Loucy (cell line): ENCODE measurements at regions not wholly inside any gene's neighbourhood (a gene's known extent, or its start where the extent isn't known, plus 50 kb on each side); places are given as distances from the start of the nearest gene placed in this dataset.

Experiments
- H2AFZ ChIP-seq: fragments of 200-600 bp; sonication (generic); 2 replicates; pipeline ENCODE4 v1.6.0; 2016; ENCODE audit warnings: antibody characterized with exemption, mild to moderate bottlenecking, low read length, moderate library complexity
- H3F3A ChIP-seq: fragments of 200-600 bp; 2 replicates; pipeline ENCODE4 v1.6.0; 2016; ENCODE audit warnings: antibody characterized with exemption, low read depth, mild to moderate bottlenecking
- H3K27me3 ChIP-seq: fragments of 200-600 bp; sonication (generic); 2 replicates; pipeline ENCODE4 v1.6.1; 2014; ENCODE audit warnings: low read length, mild to moderate bottlenecking; ENCODE audit not compliant: insufficient read depth, poor library complexity, severe bottlenecking
- H3K36me3 ChIP-seq: fragments of 200-600 bp; sonication (generic); 2 replicates; pipeline ENCODE4 v1.6.1; 2016; ENCODE audit warnings: low read length; ENCODE audit not compliant: insufficient read depth
- H3K4me1 ChIP-seq: fragments of 200-600 bp; sonication (generic); 2 replicates; pipeline ENCODE4 v1.5.1; 2014; ENCODE audit warnings: low read length, mild to moderate bottlenecking; ENCODE audit not compliant: insufficient read depth, poor library complexity, severe bottlenecking
- H3K4me2 ChIP-seq: fragments of 200-600 bp; sonication (generic); 2 replicates; pipeline ENCODE4 v1.6.0; 2014; ENCODE audit warnings: antibody characterized with exemption, low read length, low read depth, mild to moderate bottlenecking; ENCODE audit not compliant: poor library complexity, severe bottlenecking
- H3K4me3 ChIP-seq: fragments of 200-600 bp; sonication (generic); 2 replicates; pipeline ENCODE4 v1.5.1; 2014; ENCODE audit warnings: low read length, mild to moderate bottlenecking, mixed read lengths; ENCODE audit not compliant: poor library complexity, severe bottlenecking
- H3K79me2 ChIP-seq: fragments of 200-600 bp; sonication (generic); 2 replicates; pipeline ENCODE4 v1.6.1; 2014; ENCODE audit warnings: low read length; ENCODE audit not compliant: insufficient read depth
- H3K9ac ChIP-seq: fragments of 200-600 bp; sonication (generic); 2 replicates; pipeline ENCODE4 v1.6.0; 2014; ENCODE audit warnings: mild to moderate bottlenecking, low read depth, low read length, moderate library complexity; ENCODE audit not compliant: poor library complexity, severe bottlenecking
- H3K9me2 ChIP-seq: fragments of 200-600 bp; sonication (generic); replicated peaks from 2 replicates; pipeline ENCODE4 v1.6.1; 2016; ENCODE audit warnings: low read depth, low read length, mixed read lengths
- H3K9me3 ChIP-seq: fragments of 200-600 bp; sonication (generic); 2 replicates; pipeline ENCODE4 v1.6.1; 2014; ENCODE audit warnings: mild to moderate bottlenecking, antibody characterized with exemption, low read length, low read depth; ENCODE audit not compliant: insufficient read depth
- H4K20me1 ChIP-seq: fragments of 200-600 bp; sonication (generic); 2 replicates; pipeline ENCODE4 v1.6.0; 2014; ENCODE audit warnings: antibody characterized with exemption, low read length, mild to moderate bottlenecking; ENCODE audit not compliant: insufficient read depth, poor library complexity, severe bottlenecking
- CTCF ChIP-seq: fragments of 200-600 bp; sonication (generic); conservative IDR thresholded peaks from 2 replicates; pipeline ENCODE4 v1.5.1; 2014; ENCODE audit warnings: mild to moderate bottlenecking, antibody characterized with exemption, low read length
- EZH2phosphoT487 ChIP-seq: fragments of 200-600 bp; IDR thresholded peaks from 2 replicates; pipeline ENCODE4 v1.6.1; 2018; ENCODE audit warnings: antibody characterized with exemption, mild to moderate bottlenecking, moderate library complexity, borderline replicate concordance

- no peak overlapping the region for H3K9ac ChIP-seq
- H3K27me3 ChIP-seq = no peaks in the 10 kb centered on the region
- no peak overlapping the region for H3K4me3 ChIP-seq
- H4K20me1 ChIP-seq = no peaks in the 10 kb centered on the region
- H3K79me2 ChIP-seq = no peaks in the 10 kb centered on the region
- no peaks in the 10 kb centered on the region for H3K9me2 ChIP-seq
- H3K9me3 ChIP-seq = no peaks in the 10 kb centered on the region
- no peak overlapping the region for H3K4me2 ChIP-seq
- no peak for TF ChIP-seq CTCF
- no peak for TF ChIP-seq EZH2phosphoT487
- no peaks in the 10 kb centered on the region for H3F3A ChIP-seq
- H3K4me1 ChIP-seq = no peaks in the 10 kb centered on the region
- no peak overlapping the region for H2AFZ ChIP-seq
- H3K36me3 ChIP-seq = no peaks in the 10 kb centered on the region
These were observed 543.9 kb downstream of the RNF144B start for GRCh38 chr6:18931086-18931485.

GRCh38 chr6:18958146-18958545 is 571.0 kb downstream of the RNF144B start:
- H3K36me3 ChIP-seq = no peaks in the 10 kb centered on the region
- TF ChIP-seq CTCF (no peak), EZH2phosphoT487 (no peak)
- H3K9ac ChIP-seq = no peak overlapping the region
- H3K79me2 ChIP-seq = no peaks in the 10 kb centered on the region
- no peaks in the 10 kb centered on the region for H4K20me1 ChIP-seq
- H3K9me2 ChIP-seq = no peaks in the 10 kb centered on the region
- H3F3A ChIP-seq = no peaks in the 10 kb centered on the region
- no peak overlapping the region for H2AFZ ChIP-seq
- H3K4me2 ChIP-seq = no peak overlapping the region
- no peaks in the 10 kb centered on the region for H3K9me3 ChIP-seq
- no peaks in the 10 kb centered on the region for H3K4me1 ChIP-seq
- no peaks in the 10 kb centered on the region for H3K27me3 ChIP-seq
- no peak overlapping the region for H3K4me3 ChIP-seq

GRCh38 chr6:18961566-18961965 is 574.4 kb downstream of the RNF144B start:
- Histone ChIP-seq H4K20me1 (no peaks in the 10 kb centered on the region), H3K4me2 (no peak overlapping the region), H3F3A (no peaks in the 10 kb centered on the region), H3K9me2 (no peaks in the 10 kb centered on the region), H3K4me3 (no peak overlapping the region), H3K4me1 (no peaks in the 10 kb centered on the region), H3K9me3 (no peaks in the 10 kb centered on the region), H2AFZ (no peak overlapping the region), H3K27me3 (no peaks in the 10 kb centered on the region), H3K79me2 (no peaks in the 10 kb centered on the region), H3K9ac (no peak overlapping the region), H3K36me3 (no peaks in the 10 kb centered on the region)
- no peak for TF ChIP-seq CTCF
- TF ChIP-seq EZH2phosphoT487 = no peak
